ENCODE measurements at regions not wholly inside any gene's neighbourhood (a gene's known extent, or its start where the extent isn't known, plus 50 kb on each side); places are given as distances from the start of the nearest gene placed in this dataset.

GRCh38 chr17:69918164-69918563 is 156.9 kb upstream of the KCNJ16 start:
- Histone ChIP-seq H3K4me3 (no peak overlapping the region), H3K36me3 (no peaks in the 10 kb centered on the region), H3K4me1 (no peaks in the 10 kb centered on the region), H3K27me3 (no peaks in the 10 kb centered on the region), H3K27ac (no peak overlapping the region), H3K9me3 (no peaks in the 10 kb centered on the region)
- DNase-seq = no peak
- TF ChIP-seq, protein P1, sequence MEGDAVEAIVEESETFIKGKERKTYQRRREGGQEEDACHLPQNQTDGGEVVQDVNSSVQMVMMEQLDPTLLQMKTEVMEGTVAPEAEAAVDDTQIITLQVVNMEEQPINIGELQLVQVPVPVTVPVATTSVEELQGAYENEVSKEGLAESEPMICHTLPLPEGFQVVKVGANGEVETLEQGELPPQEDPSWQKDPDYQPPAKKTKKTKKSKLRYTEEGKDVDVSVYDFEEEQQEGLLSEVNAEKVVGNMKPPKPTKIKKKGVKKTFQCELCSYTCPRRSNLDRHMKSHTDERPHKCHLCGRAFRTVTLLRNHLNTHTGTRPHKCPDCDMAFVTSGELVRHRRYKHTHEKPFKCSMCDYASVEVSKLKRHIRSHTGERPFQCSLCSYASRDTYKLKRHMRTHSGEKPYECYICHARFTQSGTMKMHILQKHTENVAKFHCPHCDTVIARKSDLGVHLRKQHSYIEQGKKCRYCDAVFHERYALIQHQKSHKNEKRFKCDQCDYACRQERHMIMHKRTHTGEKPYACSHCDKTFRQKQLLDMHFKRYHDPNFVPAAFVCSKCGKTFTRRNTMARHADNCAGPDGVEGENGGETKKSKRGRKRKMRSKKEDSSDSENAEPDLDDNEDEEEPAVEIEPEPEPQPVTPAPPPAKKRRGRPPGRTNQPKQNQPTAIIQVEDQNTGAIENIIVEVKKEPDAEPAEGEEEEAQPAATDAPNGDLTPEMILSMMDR (IDR thresholded peaks at IDR 0.05 in 4 of 5, conservative IDR thresholded peaks at IDR 0.05 in 1 of 5) = no peak
- no peak for TF ChIP-seq POLR2A (IDR thresholded peaks at IDR 0.05)
- intact Hi-C loops (cut with DNase I; ENCODE audit: low total_unique reads) (no loop called here), in situ Hi-C loops (cut with MboI; ENCODE audit: low sequenced_read_pairs in 4 of 4) (no loop called here)
- ATAC-seq = no peak

- DNase-seq = no peak
- Histone ChIP-seq H3K4me3 (no peak overlapping the region), H3K27me3 (no peaks in the 10 kb centered on the region), H3K27ac (no peak overlapping the region), H3K4me1 (no peaks in the 10 kb centered on the region), H3K9me3 (no peaks in the 10 kb centered on the region), H3K36me3 (no peaks in the 10 kb centered on the region)
- intact Hi-C loops (cut with DNase I; ENCODE audit: low total_unique reads) (no loop called here), in situ Hi-C loops (cut with MboI; ENCODE audit: low sequenced_read_pairs in 4 of 4) (no loop called here)
- TF ChIP-seq, protein P1 (IDR thresholded peaks at IDR 0.05 in 4 of 5, conservative IDR thresholded peaks at IDR 0.05 in 1 of 5) = no peak
- TF ChIP-seq POLR2A (IDR thresholded peaks at IDR 0.05) = no peak
- ATAC-seq = no peak
Observed at GRCh38 chr17:69919789-69920188, 155.2 kb upstream of the KCNJ16 start.

DNA sequence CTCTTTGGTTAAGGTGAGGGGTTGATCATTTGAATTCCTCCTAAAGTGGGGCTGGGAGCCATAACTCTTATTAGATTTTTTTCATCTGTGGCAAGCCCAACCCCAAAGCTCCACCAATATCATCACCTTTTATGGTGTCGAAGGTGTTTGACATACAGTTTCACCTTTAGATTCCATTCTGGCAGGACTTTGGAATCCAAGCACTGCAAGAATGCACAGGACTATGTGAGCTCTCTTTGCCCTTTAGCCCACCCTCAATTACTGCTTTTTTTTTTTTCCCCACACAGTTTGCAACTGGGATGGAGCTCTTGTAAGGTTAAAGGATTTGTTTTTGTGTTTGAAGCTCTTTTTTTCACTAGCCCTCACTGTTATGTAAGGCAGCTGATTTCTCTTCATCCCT is 154.0 kb upstream of the KCNJ16 start:
- intact Hi-C loops (cut with DNase I; ENCODE audit: low total_unique reads) (no loop called here), in situ Hi-C loops (cut with MboI; ENCODE audit: low sequenced_read_pairs in 4 of 4) (no loop called here)
- Histone ChIP-seq H3K4me1 (no peaks in the 10 kb centered on the region), H3K27ac (no peak overlapping the region), H3K36me3 (no peaks in the 10 kb centered on the region), H3K4me3 (no peak overlapping the region), H3K27me3 (no peaks in the 10 kb centered on the region), H3K9me3 (no peaks in the 10 kb centered on the region)
- no peak for TF ChIP-seq POLR2A (IDR thresholded peaks at IDR 0.05)
- TF ChIP-seq, protein P1 (IDR thresholded peaks at IDR 0.05 in 4 of 5, conservative IDR thresholded peaks at IDR 0.05 in 1 of 5) = no peak
- no peak for ATAC-seq
- no peak for DNase-seq

GRCh38 chr17:69928611-69929010 is 146.4 kb upstream of the KCNJ16 start:
- DNase-seq (no peak), ATAC-seq (no peak)
- TF ChIP-seq POLR2A (IDR thresholded peaks at IDR 0.05) = no peak
- TF ChIP-seq, protein P1 (IDR thresholded peaks at IDR 0.05 in 4 of 5, conservative IDR thresholded peaks at IDR 0.05 in 1 of 5) = no peak
- H3K9me3 ChIP-seq = no peaks in the 10 kb centered on the region
- intact Hi-C loops (cut with DNase I; ENCODE audit: low total_unique reads) = no loop called here
- H3K27me3 ChIP-seq = no peaks in the 10 kb centered on the region
- in situ Hi-C loops (cut with MboI; ENCODE audit: low sequenced_read_pairs in 4 of 4) = no loop called here
- no peak overlapping the region for H3K4me3 ChIP-seq
- no peaks in the 10 kb centered on the region for H3K4me1 ChIP-seq
- H3K36me3 ChIP-seq = no peaks in the 10 kb centered on the region
- H3K27ac ChIP-seq = no peak overlapping the region

GRCh38 chr17:69936996-69937395 is 138.0 kb upstream of the KCNJ16 start:
- intact Hi-C loops (cut with DNase I; ENCODE audit: low total_unique reads) = no loop called here
- DNase-seq (no peak), ATAC-seq (no peak)
- Histone ChIP-seq H3K4me1 (no peaks in the 10 kb centered on the region), H3K27ac (no peak overlapping the region), H3K27me3 (no peaks in the 10 kb centered on the region), H3K4me3 (no peak overlapping the region), H3K9me3 (no peaks in the 10 kb centered on the region), H3K36me3 (no peaks in the 10 kb centered on the region)
- TF ChIP-seq POLR2A (IDR thresholded peaks at IDR 0.05) = no peak
- TF ChIP-seq, protein P1 (IDR thresholded peaks at IDR 0.05 in 4 of 5, conservative IDR thresholded peaks at IDR 0.05 in 1 of 5) = no peak
- in situ Hi-C loops (cut with MboI; ENCODE audit: low sequenced_read_pairs in 4 of 4) = no loop called here
